DND-41 (cell line): ENCODE measurements at regions not wholly inside any gene's neighbourhood (a gene's known extent, or its start where the extent isn't known, plus 50 kb on each side); places are given as distances from the start of the nearest gene placed in this dataset.

Experiments used
- CTCF ChIP-seq: IDR thresholded peaks from 2 replicates; pipeline ENCODE4 v1.5.1; 2012; ENCODE audit warnings: borderline replicate concordance, low read length, moderate library complexity, mild to moderate bottlenecking; ENCODE audit not compliant: poor library complexity, severe bottlenecking; ENCODE audit errors: extremely low read depth
- EZH2 ChIP-seq: IDR thresholded peaks from 3 replicates; pipeline ENCODE4 v1.6.1; 2012; ENCODE audit warnings: borderline replicate concordance, low read depth, mild to moderate bottlenecking, moderate library complexity, low read length, inconsistent platforms; ENCODE audit not compliant: severe bottlenecking

DNA sequence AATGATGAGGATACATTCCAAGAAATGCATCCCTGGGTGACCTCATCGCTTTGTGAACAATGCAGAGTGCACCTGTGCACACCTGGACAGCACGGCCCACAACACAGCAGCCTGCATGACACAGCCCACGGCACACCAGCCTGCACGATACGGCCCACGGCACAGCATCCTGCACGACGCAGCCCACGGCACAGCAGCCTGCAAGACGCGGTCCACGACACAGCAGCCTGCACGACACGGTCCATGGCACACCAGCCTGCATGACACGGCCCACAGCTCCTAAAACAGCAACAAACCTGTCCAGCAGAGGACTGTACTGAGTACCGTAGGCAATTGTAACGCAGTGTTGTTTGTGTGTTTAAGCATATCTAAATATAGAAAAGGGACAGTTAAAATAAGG lies 134.7 kb upstream of the PPP2R2D start:
- TF ChIP-seq CTCF (no peak), EZH2 (no peak)
